Astrocyte (in vitro differentiated cells and primary cell): ENCODE measurements at regions not wholly inside any gene's neighbourhood (a gene's known extent, or its start where the extent isn't known, plus 50 kb on each side); places are given as distances from the start of the nearest gene placed in this dataset.

Source experiments
- EZH2 ChIP-seq: IDR thresholded peaks from 2 replicates; pipeline ENCODE4 v1.6.1; 2012; ENCODE audit warnings: mild to moderate bottlenecking, low read length, inconsistent platforms; ENCODE audit not compliant: insufficient read depth
- TF ChIP-seq, protein P1 (sequence below): IDR thresholded peaks from 2 replicates; pipeline ENCODE4 v1.5.1; 2011; ENCODE audit warnings: low read depth, mild to moderate bottlenecking, inconsistent platforms, low read length, moderate library complexity; ENCODE audit not compliant: insufficient read depth

DNA sequence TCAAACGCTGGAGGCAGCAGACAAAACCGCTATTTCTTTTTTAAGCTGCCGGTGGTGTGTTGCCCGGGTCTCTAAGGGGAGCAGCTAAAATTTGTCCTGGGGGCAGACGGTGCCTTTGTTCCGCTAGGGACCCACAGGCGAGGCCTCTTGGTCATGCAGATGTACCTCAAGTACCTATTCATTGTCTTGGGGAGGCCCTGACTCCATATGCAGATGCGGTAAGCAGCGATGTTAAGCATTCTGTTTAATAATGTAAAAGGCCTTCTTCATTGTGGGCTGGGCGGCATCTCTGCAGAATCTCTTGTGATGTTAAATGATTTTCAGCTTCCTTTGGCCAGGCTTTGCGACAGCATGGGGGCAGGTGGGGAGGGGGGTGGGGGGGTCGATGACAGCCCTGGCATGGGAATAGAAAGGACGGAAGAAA, 98.9 kb upstream of the PJA1 start:
- TF ChIP-seq, protein P1, sequence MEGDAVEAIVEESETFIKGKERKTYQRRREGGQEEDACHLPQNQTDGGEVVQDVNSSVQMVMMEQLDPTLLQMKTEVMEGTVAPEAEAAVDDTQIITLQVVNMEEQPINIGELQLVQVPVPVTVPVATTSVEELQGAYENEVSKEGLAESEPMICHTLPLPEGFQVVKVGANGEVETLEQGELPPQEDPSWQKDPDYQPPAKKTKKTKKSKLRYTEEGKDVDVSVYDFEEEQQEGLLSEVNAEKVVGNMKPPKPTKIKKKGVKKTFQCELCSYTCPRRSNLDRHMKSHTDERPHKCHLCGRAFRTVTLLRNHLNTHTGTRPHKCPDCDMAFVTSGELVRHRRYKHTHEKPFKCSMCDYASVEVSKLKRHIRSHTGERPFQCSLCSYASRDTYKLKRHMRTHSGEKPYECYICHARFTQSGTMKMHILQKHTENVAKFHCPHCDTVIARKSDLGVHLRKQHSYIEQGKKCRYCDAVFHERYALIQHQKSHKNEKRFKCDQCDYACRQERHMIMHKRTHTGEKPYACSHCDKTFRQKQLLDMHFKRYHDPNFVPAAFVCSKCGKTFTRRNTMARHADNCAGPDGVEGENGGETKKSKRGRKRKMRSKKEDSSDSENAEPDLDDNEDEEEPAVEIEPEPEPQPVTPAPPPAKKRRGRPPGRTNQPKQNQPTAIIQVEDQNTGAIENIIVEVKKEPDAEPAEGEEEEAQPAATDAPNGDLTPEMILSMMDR = no peak
- no peak for TF ChIP-seq EZH2
